ENCODE measurements at regions not wholly inside any gene's neighbourhood (a gene's known extent, or its start where the extent isn't known, plus 50 kb on each side); places are given as distances from the start of the nearest gene placed in this dataset.

GRCh38 chr9:18382243-18382642 is 91.7 kb upstream of the ADAMTSL1 start:
- TF ChIP-seq, protein P1, sequence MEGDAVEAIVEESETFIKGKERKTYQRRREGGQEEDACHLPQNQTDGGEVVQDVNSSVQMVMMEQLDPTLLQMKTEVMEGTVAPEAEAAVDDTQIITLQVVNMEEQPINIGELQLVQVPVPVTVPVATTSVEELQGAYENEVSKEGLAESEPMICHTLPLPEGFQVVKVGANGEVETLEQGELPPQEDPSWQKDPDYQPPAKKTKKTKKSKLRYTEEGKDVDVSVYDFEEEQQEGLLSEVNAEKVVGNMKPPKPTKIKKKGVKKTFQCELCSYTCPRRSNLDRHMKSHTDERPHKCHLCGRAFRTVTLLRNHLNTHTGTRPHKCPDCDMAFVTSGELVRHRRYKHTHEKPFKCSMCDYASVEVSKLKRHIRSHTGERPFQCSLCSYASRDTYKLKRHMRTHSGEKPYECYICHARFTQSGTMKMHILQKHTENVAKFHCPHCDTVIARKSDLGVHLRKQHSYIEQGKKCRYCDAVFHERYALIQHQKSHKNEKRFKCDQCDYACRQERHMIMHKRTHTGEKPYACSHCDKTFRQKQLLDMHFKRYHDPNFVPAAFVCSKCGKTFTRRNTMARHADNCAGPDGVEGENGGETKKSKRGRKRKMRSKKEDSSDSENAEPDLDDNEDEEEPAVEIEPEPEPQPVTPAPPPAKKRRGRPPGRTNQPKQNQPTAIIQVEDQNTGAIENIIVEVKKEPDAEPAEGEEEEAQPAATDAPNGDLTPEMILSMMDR (conservative IDR thresholded peaks at IDR 0.05), result no peak

GRCh38 chr9:18384066-18384465 is 89.9 kb upstream of the ADAMTSL1 start:
- TF ChIP-seq, protein P1 (conservative IDR thresholded peaks at IDR 0.05), result no peak
- no peak overlapping the region for H3K27ac ChIP-seq

More at GRCh38 chr9:18382243-18382642, 91.7 kb upstream of the ADAMTSL1 start:
- H3K27ac ChIP-seq, result no peak overlapping the region; the same call in 1 of the 2 replicates

DNA sequence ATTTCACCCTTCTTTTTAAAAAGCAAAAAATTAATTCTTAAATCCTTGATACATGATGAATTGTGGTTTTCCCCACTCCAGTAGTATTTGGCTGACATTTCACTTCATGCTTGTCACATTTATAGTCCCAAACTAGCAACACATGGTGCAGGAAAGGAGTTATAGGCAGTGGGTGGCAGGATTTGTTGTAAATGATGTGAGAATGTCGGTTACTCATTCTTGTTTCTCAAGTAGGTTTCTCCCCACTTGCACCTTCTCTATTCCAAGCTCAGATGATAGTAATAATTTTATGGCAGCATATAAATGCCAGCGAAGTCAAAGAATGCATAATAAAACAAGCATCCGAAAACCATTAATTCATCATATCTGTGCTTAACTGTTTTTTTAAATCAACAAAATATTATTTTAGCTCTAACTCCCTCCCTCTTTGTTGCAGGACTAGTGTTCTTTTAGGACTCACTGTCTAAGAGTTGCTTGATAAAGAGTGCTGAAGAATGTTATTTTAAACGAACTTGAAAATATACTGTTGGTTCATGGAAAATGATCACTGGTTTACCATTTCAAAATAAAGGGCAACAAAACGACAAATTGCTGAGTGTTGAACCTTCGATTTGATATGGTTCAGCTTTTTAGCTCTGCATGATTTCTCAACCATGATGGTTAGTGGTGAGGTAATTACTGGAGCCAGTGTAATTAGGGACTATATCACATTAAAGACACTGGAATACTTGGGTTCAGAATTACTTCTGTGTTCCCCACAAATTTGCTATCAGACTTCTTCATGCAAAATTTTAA is 88.1 kb upstream of the ADAMTSL1 start:
- TF ChIP-seq, protein P1 (conservative IDR thresholded peaks at IDR 0.05), result no peak
- H3K27ac ChIP-seq, result no peak overlapping the region

DNA sequence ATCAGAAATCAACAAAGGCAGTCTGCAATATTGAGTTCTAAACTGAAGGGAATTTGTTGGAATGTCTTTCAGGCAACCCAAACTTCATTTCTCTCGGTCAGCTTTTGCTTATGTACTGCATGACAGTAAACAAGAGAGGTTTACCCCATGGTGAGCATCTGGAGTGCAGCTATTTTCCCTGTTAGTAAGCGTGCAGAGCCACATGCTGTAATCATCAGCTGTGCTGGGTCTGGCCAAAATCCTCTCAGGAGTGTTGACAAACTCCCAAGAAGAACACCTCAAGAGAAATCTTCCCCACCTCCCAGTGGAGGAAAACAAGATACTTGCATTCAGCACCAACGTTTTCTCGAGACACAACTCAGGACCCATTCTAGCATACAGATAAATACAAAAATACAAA is 83.6 kb upstream of the ADAMTSL1 start:
- TF ChIP-seq, protein P1 (conservative IDR thresholded peaks at IDR 0.05), result no peak
- no peak overlapping the region for H3K27ac ChIP-seq

DNA sequence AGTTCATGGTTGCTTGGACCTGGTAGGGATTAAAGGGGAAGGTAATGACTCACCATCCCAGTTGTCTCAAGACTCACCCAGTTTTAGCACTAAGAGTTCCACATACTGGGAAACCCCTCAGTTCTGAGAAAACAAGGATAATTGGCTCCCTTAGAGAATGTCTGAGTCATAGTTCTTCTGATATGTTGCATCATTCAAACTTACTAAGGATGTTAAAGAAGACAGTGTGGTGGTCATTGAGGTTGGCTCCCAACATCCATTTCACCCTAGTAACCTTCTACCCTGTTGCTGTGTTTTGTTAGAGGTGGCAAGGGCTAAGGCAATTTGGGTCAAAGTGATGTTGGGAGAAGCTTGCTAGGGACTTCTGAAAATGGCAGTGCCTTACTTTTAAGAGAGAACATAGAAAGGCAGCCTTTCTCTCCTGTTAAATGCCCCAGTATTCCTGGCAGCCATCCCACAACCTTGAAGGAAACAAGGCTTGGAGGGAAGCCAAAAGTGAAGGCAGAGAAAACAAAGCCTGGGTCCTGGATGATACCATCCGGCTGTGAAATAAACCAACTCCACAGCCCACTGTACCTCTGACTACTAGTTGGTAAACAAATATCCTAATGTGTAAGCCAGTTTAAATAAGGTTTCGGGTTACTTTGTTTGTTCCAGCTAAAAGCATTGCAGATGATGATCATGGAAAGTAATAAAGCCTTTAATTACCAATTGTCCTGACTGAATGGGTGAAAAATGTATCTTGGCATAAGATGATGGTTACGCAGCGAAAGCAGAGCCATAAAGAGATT is 80.4 kb upstream of the ADAMTSL1 start:
- TF ChIP-seq, protein P1 (conservative IDR thresholded peaks at IDR 0.05), result no peak
- H3K27ac ChIP-seq, result peak overlapping the region; percentile 95

- TF ChIP-seq, protein P1 (conservative IDR thresholded peaks at IDR 0.05), result no peak
- H3K27ac ChIP-seq, result peak overlapping the region; percentile 95
Observed at GRCh38 chr9:18394847-18395351, 79.1 kb upstream of the ADAMTSL1 start.

GRCh38 chr9:18396102-18396728 is 77.7 kb upstream of the ADAMTSL1 start:
- peak overlapping the region; percentile 95; the same call in 1 of the 2 replicates for H3K27ac ChIP-seq
- TF ChIP-seq, protein P1 (conservative IDR thresholded peaks at IDR 0.05), result 0 out of 2 replicates have a peak, but pooled peaks have one; percentile 12

Measured in VCaP (cell line).